Neural cell (in vitro differentiated cells): ENCODE measurements at regions not wholly inside any gene's neighbourhood (a gene's known extent, or its start where the extent isn't known, plus 50 kb on each side); places are given as distances from the start of the nearest gene placed in this dataset.

ENCODE experiments used
- H2AFZ ChIP-seq: fragments of 200-600, 300-800 bp; sonication (generic), shearing (Covaris generic); 2 replicates; pipeline ENCODE4 v1.6.0; 2014; ENCODE audit warnings: low read depth, mild to moderate bottlenecking, antibody characterized with exemption, low read length, moderate library complexity
- H3F3A ChIP-seq: fragments of 200-600 bp; shearing (Covaris generic); 2 replicates; pipeline ENCODE4 v1.6.1; 2016; ENCODE audit warnings: mild to moderate bottlenecking, moderate library complexity, mixed read lengths, antibody characterized with exemption, low read length; ENCODE audit not compliant: insufficient read depth, poor library complexity, severe bottlenecking
- H3K27ac ChIP-seq: fragments of 200-600, 300-800 bp; sonication (generic), shearing (Covaris generic); 2 replicates; pipeline ENCODE4 v1.5.1; 2014; ENCODE audit warnings: mild to moderate bottlenecking, low read length, moderate library complexity
- H3K27me3 ChIP-seq: fragments of 300-800, 200-600 bp; sonication (generic), shearing (Covaris generic); 2 replicates; pipeline ENCODE4 v1.6.0; 2014; ENCODE audit warnings: mild to moderate bottlenecking, low read depth, low read length, moderate library complexity; ENCODE audit not compliant: insufficient read depth
- H3K36me3 ChIP-seq: fragments of 300-800, 200-600 bp; sonication (generic), shearing (Covaris generic); 2 replicates; pipeline ENCODE4 v1.5.1; 2014; ENCODE audit warnings: mild to moderate bottlenecking, antibody characterized with exemption, low read length, moderate library complexity; ENCODE audit not compliant: insufficient read depth
- H3K4me2 ChIP-seq: fragments of 300-800, 200-600 bp; sonication (generic), shearing (Covaris generic); 2 replicates; pipeline ENCODE4 v1.6.0; 2014; ENCODE audit warnings: mild to moderate bottlenecking, low read length
- H3K4me3 ChIP-seq: fragments of 300-800, 200-600 bp; sonication (generic), shearing (Covaris generic); 2 replicates; pipeline ENCODE4 v1.5.1; 2014; ENCODE audit warnings: mild to moderate bottlenecking, low read length, moderate library complexity
- H3K79me2 ChIP-seq: fragments of 200-600 bp; shearing (Covaris generic); replicated peaks from 2 replicates; pipeline ENCODE4 v1.6.0; 2014; ENCODE audit warnings: mild to moderate bottlenecking, low read length, moderate library complexity; ENCODE audit not compliant: insufficient read depth
- H3K9ac ChIP-seq: fragments of 300-800, 200-600 bp; sonication (generic), shearing (Covaris generic); 2 replicates; pipeline ENCODE4 v1.6.1; 2016; ENCODE audit warnings: mild to moderate bottlenecking, low read length, mixed read lengths
- H3K9me2 ChIP-seq: fragments of 200-600 bp; shearing (Covaris generic); 2 replicates; pipeline ENCODE4 v1.6.1; 2016; ENCODE audit warnings: mild to moderate bottlenecking, low read length, mixed read lengths; ENCODE audit not compliant: insufficient read depth
- H3K9me3 ChIP-seq: fragments of 200-600, 300-800 bp; sonication (generic), shearing (Covaris generic); 2 replicates; pipeline ENCODE4 v1.6.1; 2016; ENCODE audit warnings: mild to moderate bottlenecking, mixed run types, low read length, moderate library complexity, mixed read lengths
- H4K20me1 ChIP-seq: fragments of 200-600 bp; shearing (Covaris generic); 2 replicates; pipeline ENCODE4 v1.6.1; 2016; ENCODE audit warnings: mild to moderate bottlenecking, mixed run types; ENCODE audit not compliant: insufficient read depth
- CTCF ChIP-seq: fragments of 450-650 bp; IDR thresholded peaks from 2 replicates; pipeline ENCODE4 v1.5.1; 2014; ENCODE audit warnings: antibody characterized with exemption, mild to moderate bottlenecking, moderate library complexity; ENCODE audit not compliant: poor library complexity, severe bottlenecking
- EP300 ChIP-seq: fragments of 450-650 bp; conservative IDR thresholded peaks from 2 replicates; pipeline ENCODE4 v1.6.1; 2014; ENCODE audit warnings: antibody characterized with exemption, mild to moderate bottlenecking, moderate library complexity; ENCODE audit not compliant: poor library complexity, severe bottlenecking
- EZH2 ChIP-seq: fragments of 200-600, 300-800 bp; shearing (Covaris generic), sonication (generic); IDR thresholded peaks from 2 replicates; pipeline ENCODE4 v1.6.1; 2014; ENCODE audit warnings: antibody characterized with exemption, low read length, borderline replicate concordance, mild to moderate bottlenecking; ENCODE audit not compliant: insufficient read depth, poor library complexity, severe bottlenecking
- MXI1 ChIP-seq: fragments of 450-650 bp; conservative IDR thresholded peaks from 2 replicates; pipeline ENCODE4 v1.6.1; 2014; ENCODE audit warnings: antibody characterized with exemption, mild to moderate bottlenecking; ENCODE audit not compliant: poor library complexity, severe bottlenecking
- POLR2AphosphoS5 ChIP-seq: IDR thresholded peaks from 2 replicates; pipeline ENCODE4 v1.6.1; 2012
- RAD21 ChIP-seq: fragments of 450-650 bp; conservative IDR thresholded peaks from 2 replicates; pipeline ENCODE4 v1.6.1; 2014; ENCODE audit warnings: antibody characterized with exemption, mild to moderate bottlenecking, moderate library complexity
- SMC3 ChIP-seq: fragments of 450-650 bp; conservative IDR thresholded peaks from 2 replicates; pipeline ENCODE4 v1.6.1; 2014; ENCODE audit warnings: antibody characterized with exemption, mild to moderate bottlenecking, moderate library complexity; ENCODE audit not compliant: poor library complexity
- TAF1 ChIP-seq: IDR thresholded peaks from 2 replicates; pipeline ENCODE4 v1.6.1; 2012; ENCODE audit warnings: low read depth
- TF ChIP-seq, protein P1 (sequence below): IDR thresholded peaks from 2 replicates; pipeline ENCODE4 v1.6.1; 2012; ENCODE audit warnings: borderline replicate concordance

DNA sequence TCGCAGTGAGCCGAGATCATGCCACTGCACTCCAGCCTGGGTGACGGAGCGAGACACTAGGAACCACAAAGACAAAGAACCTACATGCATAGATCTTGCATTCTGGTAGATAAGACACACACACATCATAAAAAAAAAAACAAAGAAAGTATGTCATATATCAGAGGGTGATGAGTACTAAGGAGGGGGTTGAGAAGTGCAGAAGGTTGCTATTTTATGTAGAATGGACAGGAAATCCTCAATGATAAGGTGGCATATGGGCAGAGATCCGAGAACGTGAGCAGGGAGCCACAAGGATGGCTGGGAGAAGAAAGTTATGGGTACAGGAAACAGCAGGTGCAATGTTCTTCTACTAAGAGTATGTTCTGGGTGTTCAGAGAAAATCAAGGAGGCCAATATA is 118.8 kb downstream of the MEX3B start:
- Histone ChIP-seq H3K9me3 (no peaks in the 10 kb centered on the region), H4K20me1 (no peaks in the 10 kb centered on the region), H3K9me2 (no peaks in the 10 kb centered on the region), H3K9ac (no peak overlapping the region), H3K36me3 (no peaks in the 10 kb centered on the region), H3K27me3 (no peaks in the 10 kb centered on the region), H3F3A (no peaks in the 10 kb centered on the region), H3K4me2 (no peak overlapping the region), H3K27ac (no peak overlapping the region), H3K79me2 (no peaks in the 10 kb centered on the region), H2AFZ (no peak overlapping the region), H3K4me3 (no peak overlapping the region)
- TF ChIP-seq MXI1 (no peak), SMC3 (no peak), EZH2 (no peak), POLR2AphosphoS5 (no peak), RAD21 (no peak), TAF1 (no peak), CTCF (no peak), EP300 (no peak)
- TF ChIP-seq, protein P1, sequence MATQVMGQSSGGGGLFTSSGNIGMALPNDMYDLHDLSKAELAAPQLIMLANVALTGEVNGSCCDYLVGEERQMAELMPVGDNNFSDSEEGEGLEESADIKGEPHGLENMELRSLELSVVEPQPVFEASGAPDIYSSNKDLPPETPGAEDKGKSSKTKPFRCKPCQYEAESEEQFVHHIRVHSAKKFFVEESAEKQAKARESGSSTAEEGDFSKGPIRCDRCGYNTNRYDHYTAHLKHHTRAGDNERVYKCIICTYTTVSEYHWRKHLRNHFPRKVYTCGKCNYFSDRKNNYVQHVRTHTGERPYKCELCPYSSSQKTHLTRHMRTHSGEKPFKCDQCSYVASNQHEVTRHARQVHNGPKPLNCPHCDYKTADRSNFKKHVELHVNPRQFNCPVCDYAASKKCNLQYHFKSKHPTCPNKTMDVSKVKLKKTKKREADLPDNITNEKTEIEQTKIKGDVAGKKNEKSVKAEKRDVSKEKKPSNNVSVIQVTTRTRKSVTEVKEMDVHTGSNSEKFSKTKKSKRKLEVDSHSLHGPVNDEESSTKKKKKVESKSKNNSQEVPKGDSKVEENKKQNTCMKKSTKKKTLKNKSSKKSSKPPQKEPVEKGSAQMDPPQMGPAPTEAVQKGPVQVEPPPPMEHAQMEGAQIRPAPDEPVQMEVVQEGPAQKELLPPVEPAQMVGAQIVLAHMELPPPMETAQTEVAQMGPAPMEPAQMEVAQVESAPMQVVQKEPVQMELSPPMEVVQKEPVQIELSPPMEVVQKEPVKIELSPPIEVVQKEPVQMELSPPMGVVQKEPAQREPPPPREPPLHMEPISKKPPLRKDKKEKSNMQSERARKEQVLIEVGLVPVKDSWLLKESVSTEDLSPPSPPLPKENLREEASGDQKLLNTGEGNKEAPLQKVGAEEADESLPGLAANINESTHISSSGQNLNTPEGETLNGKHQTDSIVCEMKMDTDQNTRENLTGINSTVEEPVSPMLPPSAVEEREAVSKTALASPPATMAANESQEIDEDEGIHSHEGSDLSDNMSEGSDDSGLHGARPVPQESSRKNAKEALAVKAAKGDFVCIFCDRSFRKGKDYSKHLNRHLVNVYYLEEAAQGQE = no peak

DNA sequence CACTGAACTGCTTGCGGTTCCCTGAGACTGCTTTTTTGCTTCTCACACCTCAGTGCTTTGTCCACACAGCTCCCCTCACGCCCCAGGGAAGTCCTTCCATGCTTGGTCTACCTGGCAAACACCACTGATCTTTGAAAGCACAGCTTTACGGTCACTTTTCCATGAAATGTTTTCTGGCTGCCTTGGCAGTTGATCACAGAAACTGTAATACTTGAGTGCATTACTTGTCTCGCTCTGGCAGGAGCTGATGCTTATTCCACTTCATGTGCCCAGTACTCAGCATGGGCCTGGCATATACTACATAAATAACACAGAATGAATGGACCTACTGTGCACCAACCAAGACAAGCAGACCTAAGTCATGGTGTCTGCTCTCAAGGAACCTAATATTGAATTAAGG is 121.1 kb downstream of the MEX3B start:
- Histone ChIP-seq H3K79me2 (no peaks in the 10 kb centered on the region), H3K27ac (no peak overlapping the region), H3F3A (no peaks in the 10 kb centered on the region), H3K36me3 (no peaks in the 10 kb centered on the region), H3K9ac (no peak overlapping the region), H3K4me2 (no peak overlapping the region), H2AFZ (no peak overlapping the region), H3K4me3 (no peak overlapping the region), H3K9me3 (peaks cover 7% of the 10 kb centered on the region), H3K27me3 (no peaks in the 10 kb centered on the region), H3K9me2 (no peaks in the 10 kb centered on the region), H4K20me1 (no peaks in the 10 kb centered on the region)
- TF ChIP-seq, protein P1 = no peak
- no peak for TF ChIP-seq SMC3
- TF ChIP-seq EZH2 = no peak
- TF ChIP-seq TAF1 = no peak
- TF ChIP-seq MXI1 = no peak
- TF ChIP-seq RAD21 = no peak
